ENCODE measurements at regions not wholly inside any gene's neighbourhood (a gene's known extent, or its start where the extent isn't known, plus 50 kb on each side); places are given as distances from the start of the nearest gene placed in this dataset.

- no peaks in the 10 kb centered on the region for H3K4me1 ChIP-seq (ENCODE audit: control insufficient read depth, insufficient read depth, low read length)
- no peak overlapping the region for H3K27ac ChIP-seq (ENCODE audit: low read length)
- no peaks in the 10 kb centered on the region for H3K36me3 ChIP-seq (ENCODE audit: control insufficient read depth in 2 of 2, insufficient read depth in 2 of 2, low read length in 2 of 2)
- H3K9ac ChIP-seq (ENCODE audit: low read length in 2 of 2): no peak overlapping the region
- H3K27me3 ChIP-seq (ENCODE audit: control insufficient read depth in 1 of 2, insufficient read depth in 2 of 2, low read length in 2 of 2): peaks cover 0 to 6% of the 10 kb centered on the region in 2 donors
- H3K9me3 ChIP-seq (ENCODE audit: control insufficient read depth in 2 of 2, low read length in 2 of 2): peaks cover 0 to 2% of the 10 kb centered on the region in 2 donors
- no peak overlapping the region for H3K4me3 ChIP-seq (ENCODE audit: low read length in 2 of 2)
Measured at GRCh38 chr15:87736891-87737389, 519.6 kb downstream of the NTRK3 start.

GRCh38 chr15:87736401-87736800, 520.1 kb downstream of the NTRK3 start:
- peaks cover 0 to 6% of the 10 kb centered on the region in 2 donors for H3K27me3 ChIP-seq (ENCODE audit: control insufficient read depth in 1 of 2, insufficient read depth in 2 of 2, low read length in 2 of 2)
- H3K4me3 ChIP-seq (ENCODE audit: low read length in 2 of 2): no peak overlapping the region
- H3K27ac ChIP-seq (ENCODE audit: low read length): no peak overlapping the region
- H3K9ac ChIP-seq (ENCODE audit: low read length in 2 of 2): no peak overlapping the region
- H3K36me3 ChIP-seq (ENCODE audit: control insufficient read depth in 2 of 2, insufficient read depth in 2 of 2, low read length in 2 of 2): no peaks in the 10 kb centered on the region
- H3K4me1 ChIP-seq (ENCODE audit: control insufficient read depth, insufficient read depth, low read length): no peaks in the 10 kb centered on the region
- peaks cover 0 to 2% of the 10 kb centered on the region in 2 donors for H3K9me3 ChIP-seq (ENCODE audit: control insufficient read depth in 2 of 2, low read length in 2 of 2)

- Histone ChIP-seq H3K27me3 (ENCODE audit: control insufficient read depth in 1 of 2, insufficient read depth in 2 of 2, low read length in 2 of 2) (peaks cover 0 to 6% of the 10 kb centered on the region in 2 donors), H3K9ac (ENCODE audit: low read length in 2 of 2) (no peak overlapping the region), H3K4me3 (ENCODE audit: low read length in 2 of 2) (no peak overlapping the region), H3K27ac (ENCODE audit: low read length) (no peak overlapping the region), H3K36me3 (ENCODE audit: control insufficient read depth in 2 of 2, insufficient read depth in 2 of 2, low read length in 2 of 2) (no peaks in the 10 kb centered on the region), H3K4me1 (ENCODE audit: control insufficient read depth, insufficient read depth, low read length) (no peaks in the 10 kb centered on the region), H3K9me3 (ENCODE audit: control insufficient read depth in 2 of 2, low read length in 2 of 2) (peaks cover 0 to 2% of the 10 kb centered on the region in 2 donors)
Measured at GRCh38 chr15:87735522-87735921, 521.0 kb downstream of the NTRK3 start.

- H3K4me3 ChIP-seq (ENCODE audit: low read length in 2 of 2): no peak overlapping the region
- no peaks in the 10 kb centered on the region for H3K36me3 ChIP-seq (ENCODE audit: control insufficient read depth in 2 of 2, insufficient read depth in 2 of 2, low read length in 2 of 2)
- H3K27ac ChIP-seq (ENCODE audit: low read length): no peak overlapping the region
- peaks cover 0 to 2% of the 10 kb centered on the region in 2 donors for H3K9me3 ChIP-seq (ENCODE audit: control insufficient read depth in 2 of 2, low read length in 2 of 2)
- H3K27me3 ChIP-seq (ENCODE audit: control insufficient read depth in 1 of 2, insufficient read depth in 2 of 2, low read length in 2 of 2): peaks cover 0 to 6% of the 10 kb centered on the region in 2 donors
- H3K9ac ChIP-seq (ENCODE audit: low read length in 2 of 2): no peak overlapping the region
- no peaks in the 10 kb centered on the region for H3K4me1 ChIP-seq (ENCODE audit: control insufficient read depth, insufficient read depth, low read length)
Measured at GRCh38 chr15:87734571-87735373, 521.8 kb downstream of the NTRK3 start.

- no peak overlapping the region for H3K9ac ChIP-seq (ENCODE audit: low read length in 2 of 2)
- H3K27ac ChIP-seq (ENCODE audit: low read length): no peak overlapping the region
- peaks cover 0 to 2% of the 10 kb centered on the region in 2 donors for H3K9me3 ChIP-seq (ENCODE audit: control insufficient read depth in 2 of 2, low read length in 2 of 2)
- H3K4me1 ChIP-seq (ENCODE audit: control insufficient read depth, insufficient read depth, low read length): no peaks in the 10 kb centered on the region
- no peaks in the 10 kb centered on the region for H3K36me3 ChIP-seq (ENCODE audit: control insufficient read depth in 2 of 2, insufficient read depth in 2 of 2, low read length in 2 of 2)
- H3K4me3 ChIP-seq (ENCODE audit: low read length in 2 of 2): no peak overlapping the region
- peaks cover 0 to 6% of the 10 kb centered on the region in 2 donors for H3K27me3 ChIP-seq (ENCODE audit: control insufficient read depth in 1 of 2, insufficient read depth in 2 of 2, low read length in 2 of 2)
Measured at GRCh38 chr15:87733977-87734376, 522.6 kb downstream of the NTRK3 start.

GRCh38 chr15:87733541-87733941, 523.0 kb downstream of the NTRK3 start:
- Histone ChIP-seq H3K27me3 (ENCODE audit: control insufficient read depth in 1 of 2, insufficient read depth in 2 of 2, low read length in 2 of 2) (peaks cover 0 to 6% of the 10 kb centered on the region in 2 donors), H3K36me3 (ENCODE audit: control insufficient read depth in 2 of 2, insufficient read depth in 2 of 2, low read length in 2 of 2) (no peaks in the 10 kb centered on the region), H3K4me3 (ENCODE audit: low read length in 2 of 2) (no peak overlapping the region), H3K9ac (ENCODE audit: low read length in 2 of 2) (no peak overlapping the region), H3K9me3 (ENCODE audit: control insufficient read depth in 2 of 2, low read length in 2 of 2) (peaks cover 0 to 2% of the 10 kb centered on the region in 2 donors), H3K4me1 (ENCODE audit: control insufficient read depth, insufficient read depth, low read length) (no peaks in the 10 kb centered on the region), H3K27ac (ENCODE audit: low read length) (no peak overlapping the region)

- H3K27ac ChIP-seq (ENCODE audit: low read length): no peak overlapping the region
Measured at GRCh38 chr15:87732976-87733375, 523.6 kb downstream of the NTRK3 start.

GRCh38 chr15:87731630-87732029, 524.9 kb downstream of the NTRK3 start:
- H3K27ac ChIP-seq (ENCODE audit: low read length): no peak overlapping the region
- no peaks in the 10 kb centered on the region for H3K4me1 ChIP-seq (ENCODE audit: control insufficient read depth, insufficient read depth, low read length)
- peaks cover 0 to 2% of the 10 kb centered on the region in 2 donors for H3K9me3 ChIP-seq (ENCODE audit: control insufficient read depth in 2 of 2, low read length in 2 of 2)
- H3K4me3 ChIP-seq (ENCODE audit: low read length in 2 of 2): no peak overlapping the region
- no peaks in the 10 kb centered on the region for H3K36me3 ChIP-seq (ENCODE audit: control insufficient read depth in 2 of 2, insufficient read depth in 2 of 2, low read length in 2 of 2)
- peaks cover 0 to 6% of the 10 kb centered on the region in 2 donors for H3K27me3 ChIP-seq (ENCODE audit: control insufficient read depth in 1 of 2, insufficient read depth in 2 of 2, low read length in 2 of 2)
- H3K9ac ChIP-seq (ENCODE audit: low read length in 2 of 2): no peak overlapping the region

More at GRCh38 chr15:87732976-87733375, 523.6 kb downstream of the NTRK3 start:
- no peak overlapping the region for H3K4me3 ChIP-seq (ENCODE audit: low read length in 2 of 2)
- H3K9me3 ChIP-seq (ENCODE audit: control insufficient read depth in 2 of 2, low read length in 2 of 2): peaks cover 0 to 2% of the 10 kb centered on the region in 2 donors
- H3K4me1 ChIP-seq (ENCODE audit: control insufficient read depth, insufficient read depth, low read length): no peaks in the 10 kb centered on the region
- H3K27me3 ChIP-seq (ENCODE audit: control insufficient read depth in 1 of 2, insufficient read depth in 2 of 2, low read length in 2 of 2): peaks cover 0 to 6% of the 10 kb centered on the region in 2 donors
- H3K36me3 ChIP-seq (ENCODE audit: control insufficient read depth in 2 of 2, insufficient read depth in 2 of 2, low read length in 2 of 2): no peaks in the 10 kb centered on the region
- no peak overlapping the region for H3K9ac ChIP-seq (ENCODE audit: low read length in 2 of 2)

GRCh38 chr15:87730706-87731105, 525.8 kb downstream of the NTRK3 start:
- no peaks in the 10 kb centered on the region for H3K36me3 ChIP-seq (ENCODE audit: control insufficient read depth in 2 of 2, insufficient read depth in 2 of 2, low read length in 2 of 2)
- no peak overlapping the region for H3K4me3 ChIP-seq (ENCODE audit: low read length in 2 of 2)
- H3K27me3 ChIP-seq (ENCODE audit: control insufficient read depth in 1 of 2, insufficient read depth in 2 of 2, low read length in 2 of 2): peaks cover 0 to 8% of the 10 kb centered on the region in 2 donors
- no peak overlapping the region for H3K27ac ChIP-seq (ENCODE audit: low read length)
- H3K9me3 ChIP-seq (ENCODE audit: control insufficient read depth in 2 of 2, low read length in 2 of 2): peaks cover 0 to 2% of the 10 kb centered on the region in 2 donors
- no peak overlapping the region for H3K9ac ChIP-seq (ENCODE audit: low read length in 2 of 2)
- no peaks in the 10 kb centered on the region for H3K4me1 ChIP-seq (ENCODE audit: control insufficient read depth, insufficient read depth, low read length)

- H3K9me3 ChIP-seq (ENCODE audit: control insufficient read depth in 2 of 2, low read length in 2 of 2): peaks cover 0 to 2% of the 10 kb centered on the region in 2 donors
- H3K27ac ChIP-seq (ENCODE audit: low read length): no peak overlapping the region
- H3K27me3 ChIP-seq (ENCODE audit: control insufficient read depth in 1 of 2, insufficient read depth in 2 of 2, low read length in 2 of 2): peaks cover 0 to 3% of the 10 kb centered on the region in 2 donors
- no peak overlapping the region for H3K9ac ChIP-seq (ENCODE audit: low read length in 2 of 2)
- no peaks in the 10 kb centered on the region for H3K4me1 ChIP-seq (ENCODE audit: control insufficient read depth, insufficient read depth, low read length)
- H3K36me3 ChIP-seq (ENCODE audit: control insufficient read depth in 2 of 2, insufficient read depth in 2 of 2, low read length in 2 of 2): no peaks in the 10 kb centered on the region
- H3K4me3 ChIP-seq (ENCODE audit: low read length in 2 of 2): no peak overlapping the region
Measured at GRCh38 chr15:87728998-87729397, 527.5 kb downstream of the NTRK3 start.

- Histone ChIP-seq H3K9ac (ENCODE audit: low read length in 2 of 2) (no peak overlapping the region), H3K4me3 (ENCODE audit: low read length in 2 of 2) (no peak overlapping the region), H3K36me3 (ENCODE audit: control insufficient read depth in 2 of 2, insufficient read depth in 2 of 2, low read length in 2 of 2) (no peaks in the 10 kb centered on the region), H3K27ac (ENCODE audit: low read length) (no peak overlapping the region), H3K9me3 (ENCODE audit: control insufficient read depth in 2 of 2, low read length in 2 of 2) (no peaks in the 10 kb centered on the region), H3K27me3 (ENCODE audit: control insufficient read depth in 1 of 2, insufficient read depth in 2 of 2, low read length in 2 of 2) (peaks cover 2 to 3% of the 10 kb centered on the region in 2 donors), H3K4me1 (ENCODE audit: control insufficient read depth, insufficient read depth, low read length) (no peaks in the 10 kb centered on the region)
Measured at GRCh38 chr15:87727073-87727472, 529.5 kb downstream of the NTRK3 start.
